ENCODE measurements at regions not wholly inside any gene's neighbourhood (a gene's known extent, or its start where the extent isn't known, plus 50 kb on each side); places are given as distances from the start of the nearest gene placed in this dataset.

DNA sequence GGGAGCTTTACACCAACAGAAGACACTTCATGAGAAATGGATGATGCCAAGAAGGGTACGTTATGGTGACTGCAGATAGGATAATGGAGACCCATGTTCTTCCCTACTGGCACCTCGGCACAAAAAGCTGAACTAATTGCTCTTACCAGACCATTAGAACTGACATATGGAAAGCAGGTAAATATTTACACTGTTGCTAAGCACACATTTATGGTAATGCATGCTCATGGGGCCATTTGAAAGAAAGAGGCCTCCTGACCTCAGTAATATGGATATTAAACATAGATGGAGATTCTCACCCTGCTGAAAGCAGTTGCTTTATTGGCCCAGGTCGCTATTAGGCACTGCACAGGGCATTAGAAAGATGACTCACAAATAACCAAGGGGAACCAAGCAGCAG lies 1759.6 kb downstream of the C4orf33 start:
- no peak for TF ChIP-seq POLR2A (IDR thresholded peaks at IDR 0.05)
- TF ChIP-seq, protein P1, sequence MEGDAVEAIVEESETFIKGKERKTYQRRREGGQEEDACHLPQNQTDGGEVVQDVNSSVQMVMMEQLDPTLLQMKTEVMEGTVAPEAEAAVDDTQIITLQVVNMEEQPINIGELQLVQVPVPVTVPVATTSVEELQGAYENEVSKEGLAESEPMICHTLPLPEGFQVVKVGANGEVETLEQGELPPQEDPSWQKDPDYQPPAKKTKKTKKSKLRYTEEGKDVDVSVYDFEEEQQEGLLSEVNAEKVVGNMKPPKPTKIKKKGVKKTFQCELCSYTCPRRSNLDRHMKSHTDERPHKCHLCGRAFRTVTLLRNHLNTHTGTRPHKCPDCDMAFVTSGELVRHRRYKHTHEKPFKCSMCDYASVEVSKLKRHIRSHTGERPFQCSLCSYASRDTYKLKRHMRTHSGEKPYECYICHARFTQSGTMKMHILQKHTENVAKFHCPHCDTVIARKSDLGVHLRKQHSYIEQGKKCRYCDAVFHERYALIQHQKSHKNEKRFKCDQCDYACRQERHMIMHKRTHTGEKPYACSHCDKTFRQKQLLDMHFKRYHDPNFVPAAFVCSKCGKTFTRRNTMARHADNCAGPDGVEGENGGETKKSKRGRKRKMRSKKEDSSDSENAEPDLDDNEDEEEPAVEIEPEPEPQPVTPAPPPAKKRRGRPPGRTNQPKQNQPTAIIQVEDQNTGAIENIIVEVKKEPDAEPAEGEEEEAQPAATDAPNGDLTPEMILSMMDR (IDR thresholded peaks at IDR 0.05), result no peak
- no peak for TF ChIP-seq POLR2AphosphoS5 (IDR thresholded peaks at IDR 0.05)
